ENCODE measurements at regions not wholly inside any gene's neighbourhood (a gene's known extent, or its start where the extent isn't known, plus 50 kb on each side); places are given as distances from the start of the nearest gene placed in this dataset.
"Not testable (repeated sequence)": the region's sequence is repeated elsewhere in the genome, so short reads cannot be mapped to it uniquely, and the experiment has no call there.

DNA sequence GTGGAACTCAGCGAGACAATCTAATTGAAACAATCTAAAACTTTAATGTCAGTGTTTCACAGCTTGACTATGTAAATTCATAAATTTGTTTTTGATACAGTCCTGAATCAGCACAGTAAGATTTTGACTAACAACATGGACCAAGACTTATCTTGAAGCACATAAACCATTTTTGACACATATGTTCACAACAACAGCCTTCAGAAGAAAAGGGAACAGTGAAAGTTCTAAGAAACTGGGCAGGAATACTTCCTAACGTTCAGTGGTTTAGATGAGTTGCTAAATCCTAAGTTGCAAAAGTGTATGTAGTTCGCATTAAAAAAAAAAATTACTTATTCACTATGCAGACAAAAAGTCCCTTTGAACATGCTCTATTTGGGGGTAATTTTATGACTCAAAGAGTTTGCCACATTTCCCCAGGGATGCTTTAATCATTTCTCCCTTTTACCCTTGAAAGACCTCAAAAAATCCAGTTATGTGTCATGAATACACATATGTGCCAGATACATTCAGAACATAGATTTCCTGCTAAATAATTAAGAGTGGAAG is 120.2 kb downstream of the MRPL39 start:
- Mint-ChIP-seq H3K27ac (no peak overlapping the region), H3K4me3 (no peak overlapping the region), H3K9me3 (peaks cover 29% of the 10 kb centered on the region), H3K4me1 (no peaks in the 10 kb centered on the region), H3K27me3 (ENCODE audit: low read depth) (no peaks in the 10 kb centered on the region), H3K36me3 (no peaks in the 10 kb centered on the region)
- DNase-seq (ENCODE audit: low spot score in 2 of 2, unreplicated experiment in 2 of 2), result no peak
- TF ChIP-seq, protein P1, sequence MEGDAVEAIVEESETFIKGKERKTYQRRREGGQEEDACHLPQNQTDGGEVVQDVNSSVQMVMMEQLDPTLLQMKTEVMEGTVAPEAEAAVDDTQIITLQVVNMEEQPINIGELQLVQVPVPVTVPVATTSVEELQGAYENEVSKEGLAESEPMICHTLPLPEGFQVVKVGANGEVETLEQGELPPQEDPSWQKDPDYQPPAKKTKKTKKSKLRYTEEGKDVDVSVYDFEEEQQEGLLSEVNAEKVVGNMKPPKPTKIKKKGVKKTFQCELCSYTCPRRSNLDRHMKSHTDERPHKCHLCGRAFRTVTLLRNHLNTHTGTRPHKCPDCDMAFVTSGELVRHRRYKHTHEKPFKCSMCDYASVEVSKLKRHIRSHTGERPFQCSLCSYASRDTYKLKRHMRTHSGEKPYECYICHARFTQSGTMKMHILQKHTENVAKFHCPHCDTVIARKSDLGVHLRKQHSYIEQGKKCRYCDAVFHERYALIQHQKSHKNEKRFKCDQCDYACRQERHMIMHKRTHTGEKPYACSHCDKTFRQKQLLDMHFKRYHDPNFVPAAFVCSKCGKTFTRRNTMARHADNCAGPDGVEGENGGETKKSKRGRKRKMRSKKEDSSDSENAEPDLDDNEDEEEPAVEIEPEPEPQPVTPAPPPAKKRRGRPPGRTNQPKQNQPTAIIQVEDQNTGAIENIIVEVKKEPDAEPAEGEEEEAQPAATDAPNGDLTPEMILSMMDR (IDR thresholded peaks at IDR 0.05; ENCODE audit: unreplicated experiment), result no peak

DNA sequence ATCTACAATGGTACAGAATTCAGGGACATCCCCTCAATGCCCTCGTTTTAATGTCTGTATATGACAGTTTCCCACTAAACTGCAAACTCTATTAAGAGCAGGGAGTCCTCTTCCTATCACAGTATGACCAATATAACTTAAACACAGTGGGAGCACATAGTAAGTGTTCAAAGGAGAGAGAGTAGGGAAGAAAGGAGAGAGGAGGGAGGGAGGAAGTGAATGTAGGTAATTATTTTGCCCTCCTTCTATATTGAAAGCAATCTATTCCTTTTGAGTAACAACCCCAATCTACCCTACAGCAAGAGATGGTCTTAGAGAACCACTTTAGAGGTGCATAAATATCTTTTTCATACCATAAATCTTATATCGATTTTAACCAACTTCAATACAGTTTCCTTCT is 121.4 kb downstream of the MRPL39 start:
- DNase-seq (ENCODE audit: low spot score in 2 of 2, unreplicated experiment in 2 of 2), result no peak
- Mint-ChIP-seq H3K27ac (no peak overlapping the region), H3K4me3 (no peak overlapping the region), H3K4me1 (no peaks in the 10 kb centered on the region), H3K27me3 (ENCODE audit: low read depth) (no peaks in the 10 kb centered on the region), H3K36me3 (no peaks in the 10 kb centered on the region), H3K9me3 (peaks cover 41% of the 10 kb centered on the region)
- TF ChIP-seq, protein P1 (IDR thresholded peaks at IDR 0.05; ENCODE audit: unreplicated experiment), result no peak

DNA sequence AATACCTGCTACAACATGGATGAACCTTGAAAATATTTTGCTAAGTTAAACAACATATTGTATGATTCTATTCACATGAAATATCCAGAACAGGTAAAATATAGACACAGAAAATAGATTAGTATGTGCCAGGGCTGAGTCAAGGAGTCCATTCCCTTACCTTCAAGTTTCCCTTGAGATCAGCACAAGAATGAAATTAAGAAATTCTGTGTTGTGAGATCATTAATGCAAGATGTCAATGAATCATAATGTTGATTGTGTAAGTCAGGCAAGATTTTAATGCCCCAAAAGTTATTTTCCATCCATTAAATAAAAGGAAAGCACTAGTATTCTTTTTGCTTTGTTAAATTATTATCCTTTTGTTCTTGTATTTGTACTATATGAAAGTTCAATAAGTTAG is 139.4 kb downstream of the MRPL39 start:
- TF ChIP-seq, protein P1 (IDR thresholded peaks at IDR 0.05; ENCODE audit: unreplicated experiment), result no peak
- Mint-ChIP-seq H3K9me3 (peaks cover 7% of the 10 kb centered on the region), H3K4me1 (no peaks in the 10 kb centered on the region), H3K36me3 (no peaks in the 10 kb centered on the region), H3K4me3 (no peak overlapping the region), H3K27me3 (ENCODE audit: low read depth) (peaks cover 7% of the 10 kb centered on the region), H3K27ac (no peak overlapping the region)
- no peak for DNase-seq (ENCODE audit: low spot score in 2 of 2, unreplicated experiment in 2 of 2)

DNA sequence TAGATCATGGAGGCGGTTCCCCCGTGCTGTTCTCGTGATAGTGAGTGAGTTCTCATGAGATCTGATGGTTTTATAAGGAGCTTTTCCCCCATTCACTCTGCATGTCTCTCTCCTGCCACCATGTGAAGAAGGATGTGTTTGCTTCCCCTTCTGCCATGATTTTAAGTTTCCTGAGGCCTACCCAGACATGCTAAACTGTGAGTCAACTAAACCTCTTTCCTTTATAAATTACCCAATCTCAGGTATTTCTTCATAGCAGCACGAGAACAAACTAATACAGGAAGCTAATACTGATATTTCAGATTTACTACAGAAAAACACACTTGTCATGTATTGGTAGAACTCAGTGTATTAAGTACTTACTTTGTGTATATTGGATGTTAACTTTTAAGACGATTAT is 140.2 kb downstream of the MRPL39 start:
- not testable (repeated sequence) for H3K9me3 Mint-ChIP-seq; H3K4me3 Mint-ChIP-seq; H3K4me1 Mint-ChIP-seq; H3K36me3 Mint-ChIP-seq; H3K27ac Mint-ChIP-seq; H3K27me3 Mint-ChIP-seq (ENCODE audit: low read depth); DNase-seq (ENCODE audit: low spot score in 2 of 2, unreplicated experiment in 2 of 2)

DNA sequence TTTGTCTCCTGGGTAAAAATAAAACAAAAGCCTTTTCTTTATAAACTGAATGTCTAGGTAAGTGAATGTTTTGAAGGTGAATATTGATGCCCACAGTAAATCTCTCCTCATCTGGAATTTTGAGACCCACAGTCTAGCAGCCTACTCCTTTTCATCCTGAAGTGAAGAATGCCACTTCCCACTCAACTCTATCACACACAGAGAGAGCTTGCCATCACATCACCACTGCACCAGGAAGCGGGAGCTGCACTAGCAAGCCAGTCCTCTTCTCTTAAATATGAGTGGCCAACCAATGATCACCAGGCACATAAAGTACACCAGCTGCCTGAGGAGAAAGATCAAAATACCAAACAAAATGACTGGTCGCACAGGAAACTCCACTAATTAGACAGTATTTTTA is 140.8 kb downstream of the MRPL39 start:
- H3K4me1 Mint-ChIP-seq, result no peaks in the 10 kb centered on the region

DNA sequence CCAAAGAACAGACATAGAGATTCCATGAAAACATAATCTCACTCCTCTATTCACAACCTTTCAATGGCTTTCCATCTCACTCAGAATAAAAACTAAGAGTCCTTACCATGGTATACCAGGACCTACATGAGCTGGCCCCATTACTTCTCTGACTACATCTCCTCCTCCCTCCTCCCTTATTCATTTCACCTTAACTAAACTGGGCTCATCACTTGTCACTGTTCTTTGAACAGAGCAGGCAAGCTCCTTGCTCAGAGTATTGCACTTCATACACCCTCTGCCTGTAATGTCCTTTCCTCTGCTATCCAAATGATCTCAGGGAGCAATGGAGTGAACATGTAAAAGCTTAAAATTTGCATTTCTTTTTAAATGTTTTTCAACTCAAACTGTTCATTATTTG is 142.0 kb downstream of the MRPL39 start:
- DNase-seq (ENCODE audit: low spot score in 2 of 2, unreplicated experiment in 2 of 2), result no peak
- Mint-ChIP-seq H3K27me3 (ENCODE audit: low read depth) (peaks cover 7% of the 10 kb centered on the region), H3K4me3 (no peak overlapping the region), H3K27ac (no peak overlapping the region), H3K9me3 (no peaks in the 10 kb centered on the region), H3K4me1 (no peaks in the 10 kb centered on the region), H3K36me3 (no peaks in the 10 kb centered on the region)
- TF ChIP-seq, protein P1 (IDR thresholded peaks at IDR 0.05; ENCODE audit: unreplicated experiment), result no peak

More for the DNA sequence above, 140.8 kb downstream of the MRPL39 start:
- DNase-seq (ENCODE audit: low spot score in 2 of 2, unreplicated experiment in 2 of 2), result no peak
- TF ChIP-seq, protein P1 (IDR thresholded peaks at IDR 0.05; ENCODE audit: unreplicated experiment), result no peak
- H3K36me3 Mint-ChIP-seq, result no peaks in the 10 kb centered on the region
- peaks cover 4% of the 10 kb centered on the region for H3K9me3 Mint-ChIP-seq
- no peak overlapping the region for H3K27ac Mint-ChIP-seq
- no peak overlapping the region for H3K4me3 Mint-ChIP-seq
- H3K27me3 Mint-ChIP-seq (ENCODE audit: low read depth), result peaks cover 7% of the 10 kb centered on the region

All from mesothelial cell of epicardium (in vitro differentiated cells).